ENCODE measurements at regions not wholly inside any gene's neighbourhood (a gene's known extent, or its start where the extent isn't known, plus 50 kb on each side); places are given as distances from the start of the nearest gene placed in this dataset.

- 93 to 99% methylated on average over 7 to 8 of the region's 8 CpGs for WGBS, 2 experiments (ENCODE audit: insufficient coverage in 1 of 2, insufficient read length in 1 of 2)
- no peak for DNase-seq
- Histone ChIP-seq H3K4me3 (ENCODE audit: low read length) (no peak overlapping the region), H3K27me3 (ENCODE audit: control insufficient read depth, insufficient read depth, low read length, poor library complexity, severe bottlenecking) (no peaks in the 10 kb centered on the region), H3K9ac (ENCODE audit: extremely low read depth, low read length, poor library complexity, severe bottlenecking) (no peak overlapping the region), H3K27ac (ENCODE audit: low read depth, low read length) (no peak overlapping the region), H3K4me1 (ENCODE audit: control insufficient read depth, insufficient read depth, low read length) (no peaks in the 10 kb centered on the region), H3K36me3 (ENCODE audit: control insufficient read depth, insufficient read depth, low read length) (no peaks in the 10 kb centered on the region), H3K9me3 (ENCODE audit: control insufficient read depth, low read length) (no peaks in the 10 kb centered on the region)
- Mint-ChIP-seq H3K4me1 (no peaks in the 10 kb centered on the region), H3K36me3 (ENCODE audit: low read depth) (no peaks in the 10 kb centered on the region), H3K9me3 (no peaks in the 10 kb centered on the region), H3K27me3 (ENCODE audit: insufficient read depth) (peaks cover 4% of the 10 kb centered on the region), H3K4me3 (no peak overlapping the region), H3K27ac (no peak overlapping the region)
- no peak for TF ChIP-seq CTCF (conservative IDR thresholded peaks at IDR 0.05)
Observed at GRCh38 chr7:444606-445005, 75.0 kb downstream of the PDGFA start.

GRCh38 chr7:445020-445419 is 74.6 kb downstream of the PDGFA start:
- WGBS, 2 experiments (ENCODE audit: insufficient coverage in 1 of 2, insufficient read length in 1 of 2) = 90 to 98% methylated on average over 6 to 14 of the region's 14 CpGs
- no peak overlapping the region for H3K27ac Mint-ChIP-seq
- H3K9me3 Mint-ChIP-seq = no peaks in the 10 kb centered on the region
- no peak overlapping the region for H3K27ac ChIP-seq (ENCODE audit: low read depth, low read length)
- peaks cover 7% of the 10 kb centered on the region for H3K27me3 Mint-ChIP-seq (ENCODE audit: insufficient read depth)
- no peak overlapping the region for H3K4me3 ChIP-seq (ENCODE audit: low read length)
- no peak for TF ChIP-seq CTCF (conservative IDR thresholded peaks at IDR 0.05)
- no peak overlapping the region for H3K9ac ChIP-seq (ENCODE audit: extremely low read depth, low read length, poor library complexity, severe bottlenecking)
- H3K27me3 ChIP-seq (ENCODE audit: control insufficient read depth, insufficient read depth, low read length, poor library complexity, severe bottlenecking) = no peaks in the 10 kb centered on the region
- no peak for DNase-seq
- no peaks in the 10 kb centered on the region for H3K4me1 Mint-ChIP-seq
- H3K36me3 ChIP-seq (ENCODE audit: control insufficient read depth, insufficient read depth, low read length) = no peaks in the 10 kb centered on the region
- H3K4me1 ChIP-seq (ENCODE audit: control insufficient read depth, insufficient read depth, low read length) = no peaks in the 10 kb centered on the region
- no peaks in the 10 kb centered on the region for H3K9me3 ChIP-seq (ENCODE audit: control insufficient read depth, low read length)
- no peaks in the 10 kb centered on the region for H3K36me3 Mint-ChIP-seq (ENCODE audit: low read depth)
- no peak overlapping the region for H3K4me3 Mint-ChIP-seq

- no peak overlapping the region for H3K4me3 Mint-ChIP-seq
- TF ChIP-seq CTCF (conservative IDR thresholded peaks at IDR 0.05) = no peak
- Histone ChIP-seq H3K36me3 (ENCODE audit: control insufficient read depth, insufficient read depth, low read length) (no peaks in the 10 kb centered on the region), H3K27me3 (ENCODE audit: control insufficient read depth, insufficient read depth, low read length, poor library complexity, severe bottlenecking) (no peaks in the 10 kb centered on the region), H3K4me1 (ENCODE audit: control insufficient read depth, insufficient read depth, low read length) (no peaks in the 10 kb centered on the region), H3K9ac (ENCODE audit: extremely low read depth, low read length, poor library complexity, severe bottlenecking) (no peak overlapping the region), H3K27ac (ENCODE audit: low read depth, low read length) (no peak overlapping the region), H3K4me3 (ENCODE audit: low read length) (no peak overlapping the region), H3K9me3 (ENCODE audit: control insufficient read depth, low read length) (no peaks in the 10 kb centered on the region)
- H3K4me1 Mint-ChIP-seq = no peaks in the 10 kb centered on the region
- H3K27me3 Mint-ChIP-seq (ENCODE audit: insufficient read depth) = peaks cover 7% of the 10 kb centered on the region
- 73 to 82% methylated on average over 12 to 14 of the region's 14 CpGs for WGBS, 2 experiments (ENCODE audit: insufficient coverage in 1 of 2, insufficient read length in 1 of 2)
- no peaks in the 10 kb centered on the region for H3K9me3 Mint-ChIP-seq
- no peaks in the 10 kb centered on the region for H3K36me3 Mint-ChIP-seq (ENCODE audit: low read depth)
- no peak for DNase-seq
- H3K27ac Mint-ChIP-seq = no peak overlapping the region
Observed at GRCh38 chr7:445563-446288, 73.9 kb downstream of the PDGFA start.

Data from endodermal cell (in vitro differentiated cells).